Inflammatory macrophage treated with lipopolysaccharide for 1 hour (primary cell): ENCODE measurements at regions not wholly inside any gene's neighbourhood (a gene's known extent, or its start where the extent isn't known, plus 50 kb on each side); places are given as distances from the start of the nearest gene placed in this dataset.

Source experiments
- DNase-seq, 2 donors: peaks; one replicate each; pipeline ENCODE4 v3.0.0-alpha.2; 2020 to 2022

GRCh38 chr10:28058746-28059145 is 59.9 kb upstream of the ODAD2 start:
- DNase-seq, result no peak

GRCh38 chr10:28054228-28054860 is 55.5 kb upstream of the ODAD2 start:
- DNase-seq, result peak; percentile 32 to 42

- DNase-seq, result no peak
These were observed 50.4 kb upstream of the ODAD2 start for GRCh38 chr10:28049286-28049685.
